ENCODE measurements at regions not wholly inside any gene's neighbourhood (a gene's known extent, or its start where the extent isn't known, plus 50 kb on each side); places are given as distances from the start of the nearest gene placed in this dataset.

DNA sequence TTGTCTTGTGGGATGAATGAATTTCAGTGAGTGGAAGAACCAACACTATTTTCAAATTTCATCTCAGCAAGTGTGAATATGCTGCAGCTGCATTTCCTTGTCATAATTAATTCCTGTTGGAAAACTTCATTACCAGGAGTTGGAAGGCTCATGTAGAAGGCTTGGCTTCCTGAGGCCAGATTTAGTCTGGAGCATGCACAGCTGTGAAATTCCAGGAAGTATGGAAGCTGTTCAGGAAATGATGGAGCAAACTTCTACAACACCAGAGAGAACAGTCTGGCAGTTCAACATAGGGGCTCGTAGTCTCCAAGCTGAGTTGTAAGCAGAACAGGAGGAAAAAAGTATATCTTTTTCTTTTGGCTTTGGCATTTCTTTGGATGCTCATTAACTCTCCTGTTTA, 1439.9 kb upstream of the CELF2 start:
- TF ChIP-seq, protein P1, sequence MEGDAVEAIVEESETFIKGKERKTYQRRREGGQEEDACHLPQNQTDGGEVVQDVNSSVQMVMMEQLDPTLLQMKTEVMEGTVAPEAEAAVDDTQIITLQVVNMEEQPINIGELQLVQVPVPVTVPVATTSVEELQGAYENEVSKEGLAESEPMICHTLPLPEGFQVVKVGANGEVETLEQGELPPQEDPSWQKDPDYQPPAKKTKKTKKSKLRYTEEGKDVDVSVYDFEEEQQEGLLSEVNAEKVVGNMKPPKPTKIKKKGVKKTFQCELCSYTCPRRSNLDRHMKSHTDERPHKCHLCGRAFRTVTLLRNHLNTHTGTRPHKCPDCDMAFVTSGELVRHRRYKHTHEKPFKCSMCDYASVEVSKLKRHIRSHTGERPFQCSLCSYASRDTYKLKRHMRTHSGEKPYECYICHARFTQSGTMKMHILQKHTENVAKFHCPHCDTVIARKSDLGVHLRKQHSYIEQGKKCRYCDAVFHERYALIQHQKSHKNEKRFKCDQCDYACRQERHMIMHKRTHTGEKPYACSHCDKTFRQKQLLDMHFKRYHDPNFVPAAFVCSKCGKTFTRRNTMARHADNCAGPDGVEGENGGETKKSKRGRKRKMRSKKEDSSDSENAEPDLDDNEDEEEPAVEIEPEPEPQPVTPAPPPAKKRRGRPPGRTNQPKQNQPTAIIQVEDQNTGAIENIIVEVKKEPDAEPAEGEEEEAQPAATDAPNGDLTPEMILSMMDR (conservative IDR thresholded peaks at IDR 0.05 in 1 of 2, IDR thresholded peaks at IDR 0.05 in 1 of 2; ENCODE audit: extremely low read depth in 1 of 2, insufficient read depth in 1 of 2, low read depth in 1 of 2, low read length in 2 of 2): no peak
- TF ChIP-seq EZH2 (IDR thresholded peaks at IDR 0.05; ENCODE audit: borderline replicate concordance, low read length): no peak

Measured in mammary epithelial cell (primary cell).